Femur (tissue), 1 donor: ENCODE measurements at regions not wholly inside any gene's neighbourhood (a gene's known extent, or its start where the extent isn't known, plus 50 kb on each side); places are given as distances from the start of the nearest gene placed in this dataset.
A peak's percentile ranks its signal among the peaks of the same experiment; 100 is the strongest.

Source experiments
- DNase-seq: peaks from one replicate; pipeline ENCODE4 v3.0.0-alpha.2; 2017

GRCh38 chr18:11260961-11261461, 111.6 kb upstream of the PIEZO2 start:
- no peak for DNase-seq

GRCh38 chr18:11259469-11260150, 110.2 kb upstream of the PIEZO2 start:
- DNase-seq: peak; percentile 59

GRCh38 chr18:11258039-11258610, 108.8 kb upstream of the PIEZO2 start:
- no peak for DNase-seq

- DNase-seq: no peak
Observed at GRCh38 chr18:11256251-11256650, 106.9 kb upstream of the PIEZO2 start.

GRCh38 chr18:11251891-11252270, 102.5 kb upstream of the PIEZO2 start:
- no peak for DNase-seq

GRCh38 chr18:11251229-11251890, 102.0 kb upstream of the PIEZO2 start:
- no peak for DNase-seq

GRCh38 chr18:11249391-11249790, 100.0 kb upstream of the PIEZO2 start:
- DNase-seq: no peak

- no peak for DNase-seq
Observed at GRCh38 chr18:11247381-11247970, 98.1 kb upstream of the PIEZO2 start.

GRCh38 chr18:11246495-11247300, 97.3 kb upstream of the PIEZO2 start:
- DNase-seq: peak; percentile 83

- DNase-seq: peak; percentile 68
Observed at GRCh38 chr18:11245879-11246278, 96.5 kb upstream of the PIEZO2 start.

GRCh38 chr18:11237484-11237883, 88.1 kb upstream of the PIEZO2 start:
- DNase-seq: no peak

- no peak for DNase-seq
Observed at GRCh38 chr18:11237066-11237465, 87.7 kb upstream of the PIEZO2 start.

GRCh38 chr18:11224153-11224552, 74.8 kb upstream of the PIEZO2 start:
- no peak for DNase-seq

GRCh38 chr18:11219571-11219970, 70.2 kb upstream of the PIEZO2 start:
- DNase-seq: no peak

- no peak for DNase-seq
Observed at GRCh38 chr18:11215216-11215615, 65.8 kb upstream of the PIEZO2 start.

GRCh38 chr18:11204020-11204419, 54.7 kb upstream of the PIEZO2 start:
- DNase-seq: no peak

- DNase-seq: no peak
Observed at GRCh38 chr18:11199477-11199876, 50.1 kb upstream of the PIEZO2 start.
